ENCODE measurements at regions not wholly inside any gene's neighbourhood (a gene's known extent, or its start where the extent isn't known, plus 50 kb on each side); places are given as distances from the start of the nearest gene placed in this dataset.

- TF ChIP-seq CREB1 (IDR thresholded peaks at IDR 0.05; ENCODE audit: low read depth) (no peak), EP300 (IDR thresholded peaks at IDR 0.05; ENCODE audit: borderline replicate concordance) (no peak), EGR1 (IDR thresholded peaks at IDR 0.05) (no peak), TAF1 (IDR thresholded peaks at IDR 0.05; ENCODE audit: low read depth) (no peak), FOXM1 (IDR thresholded peaks at IDR 0.05; ENCODE audit: borderline replicate concordance, low read depth) (no peak), CEBPB (IDR thresholded peaks at IDR 0.05) (no peak), YY1 (IDR thresholded peaks at IDR 0.05; ENCODE audit: low read depth) (no peak), NFIC (IDR thresholded peaks at IDR 0.05) (no peak)
- TF ChIP-seq, protein P1, sequence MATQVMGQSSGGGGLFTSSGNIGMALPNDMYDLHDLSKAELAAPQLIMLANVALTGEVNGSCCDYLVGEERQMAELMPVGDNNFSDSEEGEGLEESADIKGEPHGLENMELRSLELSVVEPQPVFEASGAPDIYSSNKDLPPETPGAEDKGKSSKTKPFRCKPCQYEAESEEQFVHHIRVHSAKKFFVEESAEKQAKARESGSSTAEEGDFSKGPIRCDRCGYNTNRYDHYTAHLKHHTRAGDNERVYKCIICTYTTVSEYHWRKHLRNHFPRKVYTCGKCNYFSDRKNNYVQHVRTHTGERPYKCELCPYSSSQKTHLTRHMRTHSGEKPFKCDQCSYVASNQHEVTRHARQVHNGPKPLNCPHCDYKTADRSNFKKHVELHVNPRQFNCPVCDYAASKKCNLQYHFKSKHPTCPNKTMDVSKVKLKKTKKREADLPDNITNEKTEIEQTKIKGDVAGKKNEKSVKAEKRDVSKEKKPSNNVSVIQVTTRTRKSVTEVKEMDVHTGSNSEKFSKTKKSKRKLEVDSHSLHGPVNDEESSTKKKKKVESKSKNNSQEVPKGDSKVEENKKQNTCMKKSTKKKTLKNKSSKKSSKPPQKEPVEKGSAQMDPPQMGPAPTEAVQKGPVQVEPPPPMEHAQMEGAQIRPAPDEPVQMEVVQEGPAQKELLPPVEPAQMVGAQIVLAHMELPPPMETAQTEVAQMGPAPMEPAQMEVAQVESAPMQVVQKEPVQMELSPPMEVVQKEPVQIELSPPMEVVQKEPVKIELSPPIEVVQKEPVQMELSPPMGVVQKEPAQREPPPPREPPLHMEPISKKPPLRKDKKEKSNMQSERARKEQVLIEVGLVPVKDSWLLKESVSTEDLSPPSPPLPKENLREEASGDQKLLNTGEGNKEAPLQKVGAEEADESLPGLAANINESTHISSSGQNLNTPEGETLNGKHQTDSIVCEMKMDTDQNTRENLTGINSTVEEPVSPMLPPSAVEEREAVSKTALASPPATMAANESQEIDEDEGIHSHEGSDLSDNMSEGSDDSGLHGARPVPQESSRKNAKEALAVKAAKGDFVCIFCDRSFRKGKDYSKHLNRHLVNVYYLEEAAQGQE (IDR thresholded peaks at IDR 0.05; ENCODE audit: low read depth), result no peak
These were observed 82.2 kb downstream of the DAD1 start for GRCh38 chr14:22506778-22507351.
